Thyroid gland (tissue), 4 donors: ENCODE measurements at regions not wholly inside any gene's neighbourhood (a gene's known extent, or its start where the extent isn't known, plus 50 kb on each side); places are given as distances from the start of the nearest gene placed in this dataset.

ENCODE experiments used
- DNase-seq, 2 donors: peaks; one replicate each; pipeline ENCODE4 v3.0.0-alpha.2; 2019
- H3K27ac ChIP-seq, 3 donors: fragments of 200-600 bp; sonication (generic); 1 replicate in 2 of 3; 2 replicates in 1 of 3; pipeline ENCODE4 v1.5.1; 2016 to 2019; ENCODE audit warnings: mild to moderate bottlenecking in 1 of 3, moderate library complexity in 1 of 3
- H3K27me3 ChIP-seq: fragments of 200-600 bp; sonication (generic); one replicate; pipeline ENCODE4 v1.5.1; 2019
- H3K36me3 ChIP-seq, 2 donors: fragments of 200-600 bp; sonication (generic); one replicate each; pipeline ENCODE4 v1.5.1; 2016 to 2019
- H3K4me1 ChIP-seq, 2 donors: fragments of 200-600 bp; sonication (generic); one replicate each; pipeline ENCODE4 v1.5.1; 2017 to 2019
- H3K4me3 ChIP-seq, 3 donors: fragments of 200-600 bp; sonication (generic); replicated peaks in 1 of 3; 1 replicate in 2 of 3; 2 replicates in 1 of 3; pipeline ENCODE4 v1.5.1; 2016; ENCODE audit warnings: mild to moderate bottlenecking in 1 of 3
- H3K9me3 ChIP-seq: fragments of 200-600 bp; sonication (generic); one replicate; pipeline ENCODE4 v1.5.1; 2017
- POLR2A ChIP-seq, 2 donors: fragments of 450-650 bp; IDR thresholded peaks; one replicate each; pipeline ENCODE4 v1.6.1; 2017; ENCODE audit warnings: antibody characterized with exemption in 2 of 2, mild to moderate bottlenecking in 2 of 2, moderate library complexity in 1 of 2
- WGBS, 2 donors: methylation state at CpG; one replicate each; pipeline ENCODE4 v1.1.5; 2017; 5-methylcytosine and 5-hydroxymethylcytosine counted together
- intact Hi-C: fragments of 100-400 bp; cut with DNase I; formaldehyde crosslinking; loops from one replicate; pipeline ENCODE4 v1.15.1; 2023
- TF ChIP-seq, protein P1 (sequence below), 6 experiments: fragments of 200-600 bp in 3 of 6; fragments of 450-650 bp in 3 of 6; sonication (generic) in 3 of 6; IDR thresholded peaks; one replicate each; pipeline ENCODE4 v1.5.1; 2016 to 2019; ENCODE audit warnings: antibody characterized with exemption in 6 of 6, mild to moderate bottlenecking in 2 of 6, inconsistent platforms in 1 of 6, moderate library complexity in 1 of 6

GRCh38 chr7:124324262-124324661 lies 291.4 kb upstream of the TMEM229A start:
- Histone ChIP-seq H3K9me3 (no peaks in the 10 kb centered on the region), H3K4me3 (no peak overlapping the region), H3K36me3 (no peaks in the 10 kb centered on the region), H3K4me1 (no peaks in the 10 kb centered on the region), H3K27me3 (no peaks in the 10 kb centered on the region), H3K27ac (no peak overlapping the region)
- no peak for DNase-seq
- TF ChIP-seq, protein P1, sequence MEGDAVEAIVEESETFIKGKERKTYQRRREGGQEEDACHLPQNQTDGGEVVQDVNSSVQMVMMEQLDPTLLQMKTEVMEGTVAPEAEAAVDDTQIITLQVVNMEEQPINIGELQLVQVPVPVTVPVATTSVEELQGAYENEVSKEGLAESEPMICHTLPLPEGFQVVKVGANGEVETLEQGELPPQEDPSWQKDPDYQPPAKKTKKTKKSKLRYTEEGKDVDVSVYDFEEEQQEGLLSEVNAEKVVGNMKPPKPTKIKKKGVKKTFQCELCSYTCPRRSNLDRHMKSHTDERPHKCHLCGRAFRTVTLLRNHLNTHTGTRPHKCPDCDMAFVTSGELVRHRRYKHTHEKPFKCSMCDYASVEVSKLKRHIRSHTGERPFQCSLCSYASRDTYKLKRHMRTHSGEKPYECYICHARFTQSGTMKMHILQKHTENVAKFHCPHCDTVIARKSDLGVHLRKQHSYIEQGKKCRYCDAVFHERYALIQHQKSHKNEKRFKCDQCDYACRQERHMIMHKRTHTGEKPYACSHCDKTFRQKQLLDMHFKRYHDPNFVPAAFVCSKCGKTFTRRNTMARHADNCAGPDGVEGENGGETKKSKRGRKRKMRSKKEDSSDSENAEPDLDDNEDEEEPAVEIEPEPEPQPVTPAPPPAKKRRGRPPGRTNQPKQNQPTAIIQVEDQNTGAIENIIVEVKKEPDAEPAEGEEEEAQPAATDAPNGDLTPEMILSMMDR (IDR thresholded peaks at IDR 0.05) = no peak
- no peak for TF ChIP-seq POLR2A (IDR thresholded peaks at IDR 0.05)
- intact Hi-C loops = no loop called here

DNA sequence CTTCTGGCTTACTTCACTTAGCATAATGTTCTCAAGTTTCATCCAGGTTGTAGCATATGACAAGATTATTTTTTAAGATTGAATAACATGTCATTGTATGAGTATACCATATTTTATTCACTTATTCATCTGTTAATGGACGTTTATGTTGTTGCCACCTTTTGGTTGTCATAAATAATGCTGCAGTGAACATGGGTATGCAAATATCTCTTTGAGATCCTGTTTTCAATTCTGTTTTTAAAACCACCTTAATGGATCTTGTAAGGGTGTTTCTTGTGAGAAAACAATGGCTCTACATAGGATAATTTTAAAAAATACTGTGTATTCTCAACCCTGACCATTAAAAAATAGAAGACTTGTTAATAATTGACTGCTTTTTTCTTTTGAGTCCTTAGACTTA lies 290.7 kb upstream of the TMEM229A start:
- Histone ChIP-seq H3K27me3 (no peaks in the 10 kb centered on the region), H3K4me1 (no peaks in the 10 kb centered on the region), H3K36me3 (no peaks in the 10 kb centered on the region), H3K9me3 (no peaks in the 10 kb centered on the region), H3K27ac (no peak overlapping the region), H3K4me3 (no peak overlapping the region)
- DNase-seq = no peak
- 34 to 36% methylated on average over 1 of the region's 1 CpG for WGBS, 2 donors
- no peak for TF ChIP-seq POLR2A (IDR thresholded peaks at IDR 0.05)
- TF ChIP-seq, protein P1 (IDR thresholded peaks at IDR 0.05) = no peak
- intact Hi-C loops = no loop called here

DNA sequence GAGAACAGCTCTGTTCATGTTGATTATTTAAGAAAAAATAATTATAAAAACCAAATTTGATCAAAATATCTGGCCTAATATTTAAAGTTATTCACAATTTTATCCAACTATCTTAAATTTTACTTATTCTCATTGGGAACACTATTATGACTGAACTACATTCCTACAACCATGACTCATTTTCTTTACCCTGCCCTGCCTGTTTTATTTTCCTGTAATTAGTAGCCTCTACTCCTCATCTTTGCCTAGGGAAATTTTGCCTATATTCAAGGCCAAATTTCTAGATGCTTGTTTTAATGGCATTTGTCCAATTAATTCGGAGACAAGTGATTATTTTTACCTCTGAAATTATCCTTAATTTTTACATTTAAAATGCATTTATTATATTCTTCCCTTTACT lies 289.7 kb upstream of the TMEM229A start:
- H3K27ac ChIP-seq = no peak overlapping the region
- H3K4me3 ChIP-seq = no peak overlapping the region
- TF ChIP-seq, protein P1 (IDR thresholded peaks at IDR 0.05) = no peak
- no peak for TF ChIP-seq POLR2A (IDR thresholded peaks at IDR 0.05)
- DNase-seq = no peak
- H3K27me3 ChIP-seq = no peaks in the 10 kb centered on the region
- no peaks in the 10 kb centered on the region for H3K36me3 ChIP-seq
- H3K4me1 ChIP-seq = no peaks in the 10 kb centered on the region
- WGBS, 2 donors = 84 to 90% methylated on average over 1 of the region's 1 CpG
- intact Hi-C loops = no loop called here
- H3K9me3 ChIP-seq = no peaks in the 10 kb centered on the region

DNA sequence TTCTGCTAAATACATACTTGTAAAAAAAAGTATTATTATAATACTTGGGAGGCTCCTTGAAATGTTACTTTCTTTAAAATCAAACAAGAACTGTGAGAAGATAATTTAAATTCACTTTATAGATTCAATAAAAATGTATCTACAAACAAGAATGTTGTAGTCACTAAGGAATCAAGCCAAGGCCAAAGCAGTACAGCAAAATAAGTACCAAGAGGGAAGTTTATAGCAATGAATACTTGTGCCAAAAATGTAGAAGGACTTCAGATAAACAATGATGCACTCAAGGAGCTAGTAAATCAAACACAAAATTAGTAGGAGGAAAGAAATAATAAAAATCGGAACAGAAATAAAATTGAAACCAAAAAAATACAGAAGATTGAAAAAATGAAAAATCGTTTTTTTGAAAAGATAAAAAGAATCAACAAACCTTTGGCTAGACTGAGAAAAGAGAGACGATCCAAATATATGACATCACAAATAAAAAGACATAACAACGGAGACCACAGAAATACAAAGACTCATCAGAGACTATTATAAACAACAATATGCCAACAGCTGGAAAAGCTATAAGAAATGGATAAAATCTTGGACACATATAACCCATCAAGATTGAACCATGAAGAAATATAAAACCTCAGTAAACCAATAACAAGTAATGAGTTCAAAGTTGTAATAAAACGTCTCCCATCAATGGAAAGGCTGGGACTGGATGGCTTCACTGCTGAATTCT lies 286.0 kb upstream of the TMEM229A start:
- H3K4me1 ChIP-seq = no peaks in the 10 kb centered on the region
- H3K4me3 ChIP-seq = no peak overlapping the region
- no peaks in the 10 kb centered on the region for H3K27me3 ChIP-seq
- TF ChIP-seq POLR2A (IDR thresholded peaks at IDR 0.05) = no peak
- TF ChIP-seq, protein P1 (IDR thresholded peaks at IDR 0.05) = no peak
- no peak overlapping the region for H3K27ac ChIP-seq
- intact Hi-C loops = no loop called here
- H3K9me3 ChIP-seq = no peaks in the 10 kb centered on the region
- 71 to 78% methylated on average over 5 of the region's 5 CpGs for WGBS, 2 donors
- DNase-seq = no peak
- H3K36me3 ChIP-seq = no peaks in the 10 kb centered on the region

- no peak for TF ChIP-seq POLR2A (IDR thresholded peaks at IDR 0.05)
- TF ChIP-seq, protein P1 (IDR thresholded peaks at IDR 0.05) = no peak
- Histone ChIP-seq H3K27me3 (no peaks in the 10 kb centered on the region), H3K4me3 (no peak overlapping the region), H3K36me3 (no peaks in the 10 kb centered on the region), H3K9me3 (no peaks in the 10 kb centered on the region), H3K4me1 (no peaks in the 10 kb centered on the region), H3K27ac (no peak overlapping the region)
- intact Hi-C loops = no loop called here
- DNase-seq = no peak
Measured at GRCh38 chr7:124310934-124311390, 278.1 kb upstream of the TMEM229A start.
